SK-N-SH treated with all-trans-retinoic acid at 6 μM for 48 hours (cell line): ENCODE measurements at regions not wholly inside any gene's neighbourhood (a gene's known extent, or its start where the extent isn't known, plus 50 kb on each side); places are given as distances from the start of the nearest gene placed in this dataset.

Experiments
- ATAC-seq: fragments of 200-7000 bp; cut with Tn5 transposase; 3 replicates; pipeline ENCODE4 v1.9.1; 2020; ENCODE audit warnings: mild to moderate bottlenecking, moderate library complexity
- ARNTL ChIP-seq: fragments of 450-650 bp; formaldehyde crosslinking; IDR thresholded peaks from 2 replicates; pipeline ENCODE4 v1.5.0; 2020; ENCODE audit warnings: low read depth, mild to moderate bottlenecking, moderate library complexity, borderline replicate concordance
- BACH2 ChIP-seq: fragments of 250-450 bp; sonication (Bioruptor Pico); IDR thresholded peaks from 2 replicates; pipeline ENCODE4 v1.9.0; 2021; ENCODE audit warnings: mild to moderate bottlenecking, borderline replicate concordance
- CSDC2 ChIP-seq: fragments of 250-450 bp; sonication (Bioruptor Pico); IDR thresholded peaks from 2 replicates; pipeline ENCODE4 v1.5.0; 2020; ENCODE audit warnings: mild to moderate bottlenecking, moderate library complexity
- ESRRG ChIP-seq: fragments of 250-450 bp; sonication (Bioruptor Pico); IDR thresholded peaks from 2 replicates; pipeline ENCODE4 v1.6.1; 2021; ENCODE audit warnings: mild to moderate bottlenecking
- GLIS3 ChIP-seq: fragments of 250-450 bp; sonication (Bioruptor Pico); IDR thresholded peaks from 2 replicates; pipeline ENCODE4 v1.5.0; 2020; ENCODE audit warnings: mild to moderate bottlenecking, moderate library complexity
- ISL1 ChIP-seq: fragments of 250-450 bp; sonication (Bioruptor Pico); IDR thresholded peaks from 2 replicates; pipeline ENCODE4 v2.1.2; 2022; ENCODE audit warnings: mild to moderate bottlenecking, moderate library complexity
- OSR1 ChIP-seq: fragments of 250-450 bp; sonication (Bioruptor Pico); IDR thresholded peaks from 2 replicates; pipeline ENCODE4 v1.8.0; 2022; ENCODE audit warnings: moderate library complexity, mild to moderate bottlenecking, inconsistent platforms
- PPARA ChIP-seq: fragments of 250-450 bp; sonication (Bioruptor Pico); IDR thresholded peaks from 2 replicates; pipeline ENCODE4 v1.5.0; 2020; ENCODE audit warnings: mild to moderate bottlenecking, borderline replicate concordance
- RARB ChIP-seq: fragments of 250-450 bp; sonication (Bioruptor Pico); IDR thresholded peaks from 2 replicates; pipeline ENCODE4 v1.8.0; 2021; ENCODE audit warnings: mild to moderate bottlenecking, moderate library complexity
- TCF4 ChIP-seq: fragments of 250-450 bp; sonication (Bioruptor Pico); IDR thresholded peaks from 2 replicates; pipeline ENCODE4 v1.8.0; 2021; ENCODE audit warnings: mild to moderate bottlenecking, moderate library complexity, borderline replicate concordance
- TOX ChIP-seq: fragments of 250-450 bp; sonication (Bioruptor Pico); IDR thresholded peaks from 2 replicates; pipeline ENCODE4 v1.8.0; 2021; ENCODE audit warnings: mild to moderate bottlenecking, moderate library complexity, borderline replicate concordance
- ZFP3 ChIP-seq: fragments of 250-450 bp; sonication (Bioruptor Pico); IDR thresholded peaks from 2 replicates; pipeline ENCODE4 v1.5.0; 2020; ENCODE audit warnings: mild to moderate bottlenecking, moderate library complexity
- ZFP30 ChIP-seq: fragments of 450-650 bp; formaldehyde crosslinking; IDR thresholded peaks from 2 replicates; pipeline ENCODE4 v1.5.0; 2022; ENCODE audit warnings: mild to moderate bottlenecking, moderate library complexity
- ZNF565 ChIP-seq: fragments of 450-650 bp; formaldehyde crosslinking; conservative IDR thresholded peaks from 2 replicates; pipeline ENCODE4 v1.5.0; 2020; ENCODE audit warnings: low read depth, mild to moderate bottlenecking, moderate library complexity
- ZNF8 ChIP-seq: fragments of 450-650 bp; formaldehyde crosslinking; IDR thresholded peaks from 2 replicates; pipeline ENCODE4 v1.5.0; 2020; ENCODE audit warnings: mild to moderate bottlenecking, moderate library complexity
- TF ChIP-seq, protein P1 (sequence below): fragments of 250-450 bp; sonication (Bioruptor Pico); IDR thresholded peaks from 2 replicates; pipeline ENCODE4 v1.5.1; 2020; ENCODE audit warnings: low read depth, mild to moderate bottlenecking, moderate library complexity
- TF ChIP-seq, protein P2 (sequence below): fragments of 250-450 bp; sonication (Bioruptor Pico); IDR thresholded peaks from 2 replicates; pipeline ENCODE4 v1.8.0; 2020; ENCODE audit warnings: mild to moderate bottlenecking, moderate library complexity, borderline replicate concordance
- TF ChIP-seq, protein P3 (sequence below): fragments of 250-450 bp; sonication (Bioruptor Pico); IDR thresholded peaks from 2 replicates; pipeline ENCODE4 v1.5.0; 2020; ENCODE audit warnings: mild to moderate bottlenecking, moderate library complexity
- TF ChIP-seq, protein P4 (sequence below): fragments of 250-450 bp; sonication (Bioruptor Pico); IDR thresholded peaks from 2 replicates; pipeline ENCODE4 v1.5.1; 2021; ENCODE audit warnings: mild to moderate bottlenecking, moderate library complexity

DNA sequence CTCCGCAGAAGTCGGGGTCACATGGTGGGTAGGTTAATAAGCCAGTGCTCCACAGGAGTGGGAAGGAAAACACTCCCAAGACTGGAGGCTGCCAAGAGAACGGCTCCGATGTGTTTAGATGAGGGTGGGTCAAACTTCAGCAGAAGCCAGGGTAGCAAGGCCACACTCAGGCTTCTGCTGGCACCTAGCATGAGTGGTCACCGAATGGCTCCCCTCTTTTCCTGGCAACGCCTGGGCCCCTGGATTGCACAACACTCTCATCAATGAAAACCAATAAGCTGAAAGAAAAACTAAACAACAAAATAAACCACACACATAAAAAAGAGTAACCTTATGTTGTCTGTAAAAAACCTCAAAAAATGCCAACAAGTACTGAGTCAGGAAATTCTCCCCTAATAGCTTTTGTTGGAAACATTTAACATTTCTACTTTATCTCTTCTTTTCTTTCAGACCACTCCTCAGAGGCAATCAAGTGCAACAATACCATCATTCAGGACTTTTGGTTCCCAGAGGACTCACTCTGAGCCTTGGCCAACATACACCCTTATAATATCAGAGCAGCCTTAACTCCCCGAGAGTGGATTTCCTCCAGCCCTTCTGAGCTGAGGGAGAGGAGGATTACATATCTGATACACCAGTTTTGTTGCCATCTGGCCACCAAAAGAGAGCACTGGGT lies 279.9 kb downstream of the ENC1 start:
- no peak for ATAC-seq

DNA sequence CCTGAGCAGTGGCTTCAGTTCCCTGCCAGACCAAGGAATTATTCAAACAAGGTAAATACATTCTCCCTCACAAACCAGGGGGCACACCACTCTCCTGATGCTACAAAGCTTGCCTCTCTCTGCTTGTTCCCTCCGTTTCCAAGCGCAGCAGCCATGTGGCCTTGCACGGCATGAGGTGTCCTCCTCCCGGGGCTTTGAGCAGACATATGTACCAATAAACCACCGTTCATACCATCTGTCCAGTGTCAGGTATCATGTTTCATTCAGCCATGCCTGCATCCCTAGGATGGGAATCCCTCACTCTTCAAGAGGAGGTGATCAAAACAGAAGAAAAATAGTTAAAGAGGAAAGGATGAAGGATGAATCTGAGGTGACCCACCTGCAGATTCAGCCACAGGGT lies 282.7 kb downstream of the ENC1 start:
- ATAC-seq = peak; percentile 19; the same call in 1 of the 3 replicates
- no peak for TF ChIP-seq ARNTL (CRISPR knock-in tag)

More for the DNA sequence above, 279.9 kb downstream of the ENC1 start:
- TF ChIP-seq ZNF8 (CRISPR knock-in tag) = no peak
- TF ChIP-seq RARB = no peak
- no peak for TF ChIP-seq ESRRG (CRISPR knock-in tag)
- no peak for TF ChIP-seq GLIS3
- TF ChIP-seq BACH2 (CRISPR knock-in tag) = no peak
- no peak for TF ChIP-seq OSR1
- TF ChIP-seq ZNF565 (CRISPR knock-in tag) = no peak
- no peak for TF ChIP-seq ZFP3 (CRISPR knock-in tag)
- no peak for TF ChIP-seq CSDC2 (CRISPR knock-in tag)
- TF ChIP-seq, protein P1, sequence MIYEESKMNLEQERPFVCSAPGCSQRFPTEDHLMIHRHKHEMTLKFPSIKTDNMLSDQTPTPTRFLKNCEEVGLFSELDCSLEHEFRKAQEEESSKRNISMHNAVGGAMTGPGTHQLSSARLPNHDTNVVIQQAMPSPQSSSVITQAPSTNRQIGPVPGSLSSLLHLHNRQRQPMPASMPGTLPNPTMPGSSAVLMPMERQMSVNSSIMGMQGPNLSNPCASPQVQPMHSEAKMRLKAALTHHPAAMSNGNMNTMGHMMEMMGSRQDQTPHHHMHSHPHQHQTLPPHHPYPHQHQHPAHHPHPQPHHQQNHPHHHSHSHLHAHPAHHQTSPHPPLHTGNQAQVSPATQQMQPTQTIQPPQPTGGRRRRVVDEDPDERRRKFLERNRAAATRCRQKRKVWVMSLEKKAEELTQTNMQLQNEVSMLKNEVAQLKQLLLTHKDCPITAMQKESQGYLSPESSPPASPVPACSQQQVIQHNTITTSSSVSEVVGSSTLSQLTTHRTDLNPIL (CRISPR knock-in tag) = no peak

DNA sequence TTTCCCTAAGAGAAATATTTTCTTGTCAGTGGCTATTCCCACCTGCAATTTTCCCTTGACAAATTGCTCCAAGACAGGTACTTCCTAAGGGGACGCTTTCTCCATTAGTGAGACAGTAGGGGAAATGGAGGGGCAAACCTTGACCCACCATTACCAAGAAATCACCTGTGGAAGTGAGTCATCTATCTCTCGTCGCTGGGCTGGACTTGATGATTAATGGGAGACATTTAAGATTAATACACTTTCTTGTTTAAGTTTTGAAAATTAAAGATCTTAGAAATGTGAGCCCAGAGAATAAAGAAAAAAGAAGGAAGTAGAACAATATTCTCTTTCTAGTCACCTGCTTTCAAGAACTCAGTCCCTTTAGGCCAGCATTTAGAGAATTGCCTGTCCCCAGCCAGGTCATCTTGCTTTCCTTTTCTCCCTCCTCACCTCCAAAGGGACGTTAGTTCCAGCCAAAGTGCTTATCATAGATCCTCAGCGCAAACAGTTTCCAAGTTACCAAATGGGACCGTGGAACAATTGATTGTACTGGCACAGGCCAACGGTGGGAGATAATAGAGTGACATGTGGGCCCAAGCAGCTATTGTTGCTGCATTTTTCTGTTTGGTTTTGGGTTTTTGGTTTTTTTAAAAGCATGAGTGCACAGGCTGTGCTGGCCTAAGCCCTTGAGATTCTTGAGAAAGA lies 284.4 kb downstream of the ENC1 start:
- no peak for TF ChIP-seq ZNF565 (CRISPR knock-in tag)
- no peak for TF ChIP-seq TOX (CRISPR knock-in tag)
- no peak for TF ChIP-seq ESRRG (CRISPR knock-in tag)
- no peak for TF ChIP-seq RARB
- TF ChIP-seq, protein P2, sequence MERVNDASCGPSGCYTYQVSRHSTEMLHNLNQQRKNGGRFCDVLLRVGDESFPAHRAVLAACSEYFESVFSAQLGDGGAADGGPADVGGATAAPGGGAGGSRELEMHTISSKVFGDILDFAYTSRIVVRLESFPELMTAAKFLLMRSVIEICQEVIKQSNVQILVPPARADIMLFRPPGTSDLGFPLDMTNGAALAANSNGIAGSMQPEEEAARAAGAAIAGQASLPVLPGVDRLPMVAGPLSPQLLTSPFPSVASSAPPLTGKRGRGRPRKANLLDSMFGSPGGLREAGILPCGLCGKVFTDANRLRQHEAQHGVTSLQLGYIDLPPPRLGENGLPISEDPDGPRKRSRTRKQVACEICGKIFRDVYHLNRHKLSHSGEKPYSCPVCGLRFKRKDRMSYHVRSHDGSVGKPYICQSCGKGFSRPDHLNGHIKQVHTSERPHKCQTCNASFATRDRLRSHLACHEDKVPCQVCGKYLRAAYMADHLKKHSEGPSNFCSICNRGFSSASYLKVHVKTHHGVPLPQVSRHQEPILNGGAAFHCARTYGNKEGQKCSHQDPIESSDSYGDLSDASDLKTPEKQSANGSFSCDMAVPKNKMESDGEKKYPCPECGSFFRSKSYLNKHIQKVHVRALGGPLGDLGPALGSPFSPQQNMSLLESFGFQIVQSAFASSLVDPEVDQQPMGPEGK (CRISPR knock-in tag) = no peak
- TF ChIP-seq OSR1 = no peak
- TF ChIP-seq, protein P1 (CRISPR knock-in tag) = no peak
- TF ChIP-seq PPARA = no peak
- no peak for TF ChIP-seq CSDC2 (CRISPR knock-in tag)
- no peak for TF ChIP-seq BACH2 (CRISPR knock-in tag)
- ATAC-seq = no peak

DNA sequence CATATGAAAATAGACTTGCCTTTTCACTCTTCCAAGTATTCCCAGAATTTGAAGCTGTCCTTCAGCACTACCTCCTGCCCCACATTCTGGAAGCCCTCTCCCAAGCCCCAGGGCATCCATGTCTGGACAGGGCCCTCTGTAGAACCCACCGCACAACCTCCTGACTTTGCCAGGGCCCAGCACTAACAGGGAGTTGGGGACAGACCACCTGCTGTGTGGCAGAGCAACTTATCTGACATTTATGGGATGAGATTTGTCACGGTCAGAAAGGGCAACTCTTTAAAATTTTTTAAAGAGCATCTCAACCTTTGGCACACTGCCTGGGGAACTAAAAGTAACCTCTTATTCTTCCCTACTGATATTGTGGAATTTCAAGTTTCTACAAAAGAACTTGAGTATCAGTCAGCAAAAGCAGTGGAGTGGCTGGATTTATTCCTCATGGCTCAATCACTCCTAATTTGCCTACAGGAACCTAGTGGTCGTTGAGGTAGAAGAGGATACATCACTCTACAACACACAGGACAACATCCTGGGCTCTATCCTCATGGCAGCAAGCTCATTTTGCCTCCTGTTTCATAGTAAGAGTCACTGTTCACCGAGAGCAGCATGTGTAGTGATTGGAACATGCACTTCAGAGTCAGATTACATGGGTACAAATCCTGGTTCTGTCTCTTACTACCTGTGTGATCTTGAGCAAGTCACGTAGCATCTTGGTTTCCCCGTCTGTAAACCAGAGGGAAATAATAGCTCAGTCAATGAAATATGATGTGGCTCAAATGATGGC lies 285.3 kb downstream of the ENC1 start:
- no peak for ATAC-seq
- no peak for TF ChIP-seq ISL1
- no peak for TF ChIP-seq ZFP30 (CRISPR knock-in tag)
- no peak for TF ChIP-seq RARB
- TF ChIP-seq CSDC2 (CRISPR knock-in tag) = no peak
- TF ChIP-seq, protein P1 (CRISPR knock-in tag) = no peak
- no peak for TF ChIP-seq TOX (CRISPR knock-in tag)
- TF ChIP-seq, protein P3, sequence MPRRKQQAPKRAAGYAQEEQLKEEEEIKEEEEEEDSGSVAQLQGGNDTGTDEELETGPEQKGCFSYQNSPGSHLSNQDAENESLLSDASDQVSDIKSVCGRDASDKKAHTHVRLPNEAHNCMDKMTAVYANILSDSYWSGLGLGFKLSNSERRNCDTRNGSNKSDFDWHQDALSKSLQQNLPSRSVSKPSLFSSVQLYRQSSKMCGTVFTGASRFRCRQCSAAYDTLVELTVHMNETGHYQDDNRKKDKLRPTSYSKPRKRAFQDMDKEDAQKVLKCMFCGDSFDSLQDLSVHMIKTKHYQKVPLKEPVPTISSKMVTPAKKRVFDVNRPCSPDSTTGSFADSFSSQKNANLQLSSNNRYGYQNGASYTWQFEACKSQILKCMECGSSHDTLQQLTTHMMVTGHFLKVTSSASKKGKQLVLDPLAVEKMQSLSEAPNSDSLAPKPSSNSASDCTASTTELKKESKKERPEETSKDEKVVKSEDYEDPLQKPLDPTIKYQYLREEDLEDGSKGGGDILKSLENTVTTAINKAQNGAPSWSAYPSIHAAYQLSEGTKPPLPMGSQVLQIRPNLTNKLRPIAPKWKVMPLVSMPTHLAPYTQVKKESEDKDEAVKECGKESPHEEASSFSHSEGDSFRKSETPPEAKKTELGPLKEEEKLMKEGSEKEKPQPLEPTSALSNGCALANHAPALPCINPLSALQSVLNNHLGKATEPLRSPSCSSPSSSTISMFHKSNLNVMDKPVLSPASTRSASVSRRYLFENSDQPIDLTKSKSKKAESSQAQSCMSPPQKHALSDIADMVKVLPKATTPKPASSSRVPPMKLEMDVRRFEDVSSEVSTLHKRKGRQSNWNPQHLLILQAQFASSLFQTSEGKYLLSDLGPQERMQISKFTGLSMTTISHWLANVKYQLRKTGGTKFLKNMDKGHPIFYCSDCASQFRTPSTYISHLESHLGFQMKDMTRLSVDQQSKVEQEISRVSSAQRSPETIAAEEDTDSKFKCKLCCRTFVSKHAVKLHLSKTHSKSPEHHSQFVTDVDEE = no peak
- no peak for TF ChIP-seq ZNF8 (CRISPR knock-in tag)
- TF ChIP-seq ZNF565 (CRISPR knock-in tag) = no peak
- no peak for TF ChIP-seq TCF4
- no peak for TF ChIP-seq ARNTL (CRISPR knock-in tag)
- no peak for TF ChIP-seq OSR1
- TF ChIP-seq, protein P4, sequence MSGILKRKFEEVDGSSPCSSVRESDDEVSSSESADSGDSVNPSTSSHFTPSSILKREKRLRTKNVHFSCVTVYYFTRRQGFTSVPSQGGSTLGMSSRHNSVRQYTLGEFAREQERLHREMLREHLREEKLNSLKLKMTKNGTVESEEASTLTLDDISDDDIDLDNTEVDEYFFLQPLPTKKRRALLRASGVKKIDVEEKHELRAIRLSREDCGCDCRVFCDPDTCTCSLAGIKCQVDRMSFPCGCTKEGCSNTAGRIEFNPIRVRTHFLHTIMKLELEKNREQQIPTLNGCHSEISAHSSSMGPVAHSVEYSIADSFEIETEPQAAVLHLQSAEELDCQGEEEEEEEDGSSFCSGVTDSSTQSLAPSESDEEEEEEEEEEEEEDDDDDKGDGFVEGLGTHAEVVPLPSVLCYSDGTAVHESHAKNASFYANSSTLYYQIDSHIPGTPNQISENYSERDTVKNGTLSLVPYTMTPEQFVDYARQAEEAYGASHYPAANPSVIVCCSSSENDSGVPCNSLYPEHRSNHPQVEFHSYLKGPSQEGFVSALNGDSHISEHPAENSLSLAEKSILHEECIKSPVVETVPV (CRISPR knock-in tag) = no peak
- TF ChIP-seq, all 23 proteins: peak for 0
